Parathyroid adenoma (tissue), 2 donors: ENCODE measurements at regions not wholly inside any gene's neighbourhood (a gene's known extent, or its start where the extent isn't known, plus 50 kb on each side); places are given as distances from the start of the nearest gene placed in this dataset.

Experiments used
- H2AFZ ChIP-seq: fragments of 300-600 bp; sonication (generic); one replicate; pipeline ENCODE4 v1.7.0; 2017; ENCODE audit warnings: antibody characterized with exemption, mild to moderate bottlenecking
- H3K27ac ChIP-seq: fragments of 300-600 bp; sonication (generic); one replicate; pipeline ENCODE4 v1.7.0; 2017
- H3K27me3 ChIP-seq: fragments of 300-600 bp; sonication (generic); one replicate; pipeline ENCODE4 v1.7.0; 2017; ENCODE audit warnings: low read length; ENCODE audit not compliant: control insufficient read depth, insufficient read depth
- H3K36me3 ChIP-seq: fragments of 300-600 bp; sonication (generic); one replicate; pipeline ENCODE4 v1.7.0; 2017; ENCODE audit warnings: low read length; ENCODE audit not compliant: control insufficient read depth, insufficient read depth
- H3K4me1 ChIP-seq: fragments of 300-600 bp; sonication (generic); one replicate; pipeline ENCODE4 v1.7.0; 2017; ENCODE audit warnings: control low read depth
- H3K4me2 ChIP-seq: fragments of 300-600 bp; sonication (generic); one replicate; pipeline ENCODE4 v1.7.0; 2017; ENCODE audit warnings: low read length
- H3K4me3 ChIP-seq: fragments of 300-600 bp; sonication (generic); one replicate; pipeline ENCODE4 v1.7.0; 2017; ENCODE audit warnings: low read depth, low read length
- H3K79me2 ChIP-seq: fragments of 300-600 bp; sonication (generic); one replicate; pipeline ENCODE4 v1.7.0; 2017; ENCODE audit warnings: control low read depth
- H3K9ac ChIP-seq: fragments of 300-600 bp; sonication (generic); one replicate; pipeline ENCODE4 v1.7.0; 2017; ENCODE audit warnings: mild to moderate bottlenecking
- H3K9me3 ChIP-seq: fragments of 300-600 bp; sonication (generic); one replicate; pipeline ENCODE4 v1.7.0; 2017; ENCODE audit warnings: low read length; ENCODE audit not compliant: control insufficient read depth
- CTCF ChIP-seq: fragments of 300-600 bp; sonication (generic); IDR thresholded peaks from one replicate; pipeline ENCODE4 v1.7.0; 2017; ENCODE audit warnings: antibody characterized with exemption, mild to moderate bottlenecking
- donor health status: primary hyperparathyroidism.

DNA sequence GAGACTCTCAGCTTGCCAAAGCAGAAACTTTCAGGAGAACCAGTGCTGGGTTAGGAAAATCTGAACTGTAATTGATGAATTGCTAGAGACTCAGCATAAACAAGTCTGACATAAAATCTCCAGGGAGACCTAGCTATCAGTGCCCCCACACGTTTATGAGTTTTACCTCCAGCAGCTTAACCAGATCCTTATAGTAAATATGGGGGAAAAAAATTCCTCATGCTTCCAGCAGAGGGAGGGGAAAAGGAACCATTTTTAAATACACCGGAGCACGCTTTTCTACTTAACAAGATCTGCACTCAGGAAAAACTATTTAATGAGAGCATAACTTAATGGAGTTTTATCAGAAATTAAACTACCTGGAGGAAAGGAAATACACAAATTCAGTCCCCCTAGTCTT, 1040.7 kb upstream of the INTU start:
- H3K4me3 ChIP-seq: no peak overlapping the region
- no peak overlapping the region for H3K27ac ChIP-seq

GRCh38 chr4:126593626-126594025, 1039.1 kb upstream of the INTU start:
- Histone ChIP-seq H3K9ac (no peak overlapping the region), H3K4me2 (no peak overlapping the region), H3K27ac (no peak overlapping the region), H3K9me3 (no peaks in the 10 kb centered on the region), H3K27me3 (no peaks in the 10 kb centered on the region), H3K36me3 (no peaks in the 10 kb centered on the region), H3K4me3 (no peak overlapping the region), H3K79me2 (no peaks in the 10 kb centered on the region), H3K4me1 (no peaks in the 10 kb centered on the region), H2AFZ (no peak overlapping the region)
- TF ChIP-seq CTCF: no peak

More for the DNA sequence above, 1040.7 kb upstream of the INTU start:
- no peak overlapping the region for H3K4me2 ChIP-seq
- H3K27me3 ChIP-seq: no peaks in the 10 kb centered on the region
- H3K36me3 ChIP-seq: no peaks in the 10 kb centered on the region
- H2AFZ ChIP-seq: no peak overlapping the region
- H3K4me1 ChIP-seq: no peaks in the 10 kb centered on the region
- no peaks in the 10 kb centered on the region for H3K79me2 ChIP-seq
- no peaks in the 10 kb centered on the region for H3K9me3 ChIP-seq
- no peak for TF ChIP-seq CTCF
- no peak overlapping the region for H3K9ac ChIP-seq

GRCh38 chr4:126595643-126596042, 1037.1 kb upstream of the INTU start:
- Histone ChIP-seq H3K9ac (no peak overlapping the region), H3K4me2 (no peak overlapping the region), H3K79me2 (no peaks in the 10 kb centered on the region), H3K27me3 (no peaks in the 10 kb centered on the region), H3K27ac (no peak overlapping the region), H3K4me3 (no peak overlapping the region), H3K9me3 (no peaks in the 10 kb centered on the region), H2AFZ (no peak overlapping the region), H3K4me1 (no peaks in the 10 kb centered on the region), H3K36me3 (no peaks in the 10 kb centered on the region)
- no peak for TF ChIP-seq CTCF

- H3K36me3 ChIP-seq: no peaks in the 10 kb centered on the region
- no peak overlapping the region for H3K4me3 ChIP-seq
- H3K4me2 ChIP-seq: no peak overlapping the region
- no peak overlapping the region for H3K27ac ChIP-seq
- no peaks in the 10 kb centered on the region for H3K27me3 ChIP-seq
- no peaks in the 10 kb centered on the region for H3K9me3 ChIP-seq
- TF ChIP-seq CTCF: no peak
- H2AFZ ChIP-seq: no peak overlapping the region
- H3K9ac ChIP-seq: no peak overlapping the region
- H3K79me2 ChIP-seq: no peaks in the 10 kb centered on the region
- H3K4me1 ChIP-seq: no peaks in the 10 kb centered on the region
Observed at GRCh38 chr4:126599746-126600145, 1033.0 kb upstream of the INTU start.

DNA sequence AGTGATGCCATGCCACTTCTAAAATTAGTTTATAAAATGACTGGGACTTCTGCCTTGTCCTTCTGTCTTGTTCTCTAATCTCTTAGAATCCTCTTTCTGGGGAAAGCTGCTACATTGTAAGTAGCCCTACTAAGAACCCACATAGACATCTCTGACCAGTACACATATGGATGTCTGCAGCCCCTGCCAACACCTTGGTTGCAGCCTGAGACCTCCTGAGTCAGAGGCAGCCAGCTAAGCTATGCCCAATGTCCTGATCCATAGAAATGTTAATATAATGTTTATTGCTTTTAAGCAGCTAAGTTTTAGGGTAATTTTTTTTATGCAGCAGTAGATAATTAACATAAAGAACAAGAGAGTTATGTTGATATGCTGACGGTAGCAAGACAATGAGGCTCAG, 1029.5 kb upstream of the INTU start:
- Histone ChIP-seq H3K4me3 (no peak overlapping the region), H3K27ac (no peak overlapping the region), H3K4me1 (no peaks in the 10 kb centered on the region), H3K9ac (no peak overlapping the region), H3K4me2 (no peak overlapping the region), H3K79me2 (no peaks in the 10 kb centered on the region), H3K36me3 (no peaks in the 10 kb centered on the region), H3K9me3 (no peaks in the 10 kb centered on the region), H2AFZ (no peak overlapping the region), H3K27me3 (no peaks in the 10 kb centered on the region)
- TF ChIP-seq CTCF: no peak
